ENCODE measurements at regions not wholly inside any gene's neighbourhood (a gene's known extent, or its start where the extent isn't known, plus 50 kb on each side); places are given as distances from the start of the nearest gene placed in this dataset.

DNA sequence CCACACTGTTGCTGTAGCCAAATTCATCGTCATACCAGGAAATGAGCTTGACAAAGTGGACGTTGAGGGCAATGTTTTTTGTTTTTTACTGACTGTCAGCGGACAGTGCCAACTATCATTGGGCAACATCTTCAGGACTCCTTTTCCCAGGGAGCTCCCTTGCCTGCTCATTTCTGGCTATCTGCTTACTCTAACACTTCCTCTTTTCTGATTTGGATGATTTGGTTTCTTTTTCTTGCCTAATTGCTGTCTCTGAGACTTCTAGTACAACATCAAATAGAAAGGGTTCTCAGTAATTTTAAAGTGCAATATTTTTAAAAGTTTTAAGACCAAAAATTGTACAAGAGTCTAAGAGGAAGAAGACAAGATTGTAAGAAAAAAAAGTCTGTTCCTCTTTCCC is 92.0 kb upstream of the KLHL4 start:
- TF ChIP-seq, protein P1, sequence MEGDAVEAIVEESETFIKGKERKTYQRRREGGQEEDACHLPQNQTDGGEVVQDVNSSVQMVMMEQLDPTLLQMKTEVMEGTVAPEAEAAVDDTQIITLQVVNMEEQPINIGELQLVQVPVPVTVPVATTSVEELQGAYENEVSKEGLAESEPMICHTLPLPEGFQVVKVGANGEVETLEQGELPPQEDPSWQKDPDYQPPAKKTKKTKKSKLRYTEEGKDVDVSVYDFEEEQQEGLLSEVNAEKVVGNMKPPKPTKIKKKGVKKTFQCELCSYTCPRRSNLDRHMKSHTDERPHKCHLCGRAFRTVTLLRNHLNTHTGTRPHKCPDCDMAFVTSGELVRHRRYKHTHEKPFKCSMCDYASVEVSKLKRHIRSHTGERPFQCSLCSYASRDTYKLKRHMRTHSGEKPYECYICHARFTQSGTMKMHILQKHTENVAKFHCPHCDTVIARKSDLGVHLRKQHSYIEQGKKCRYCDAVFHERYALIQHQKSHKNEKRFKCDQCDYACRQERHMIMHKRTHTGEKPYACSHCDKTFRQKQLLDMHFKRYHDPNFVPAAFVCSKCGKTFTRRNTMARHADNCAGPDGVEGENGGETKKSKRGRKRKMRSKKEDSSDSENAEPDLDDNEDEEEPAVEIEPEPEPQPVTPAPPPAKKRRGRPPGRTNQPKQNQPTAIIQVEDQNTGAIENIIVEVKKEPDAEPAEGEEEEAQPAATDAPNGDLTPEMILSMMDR (IDR thresholded peaks at IDR 0.05): no peak
- no peak for TF ChIP-seq POLR2A (IDR thresholded peaks at IDR 0.05)
